ENCODE measurements at regions not wholly inside any gene's neighbourhood (a gene's known extent, or its start where the extent isn't known, plus 50 kb on each side); places are given as distances from the start of the nearest gene placed in this dataset.

DNA sequence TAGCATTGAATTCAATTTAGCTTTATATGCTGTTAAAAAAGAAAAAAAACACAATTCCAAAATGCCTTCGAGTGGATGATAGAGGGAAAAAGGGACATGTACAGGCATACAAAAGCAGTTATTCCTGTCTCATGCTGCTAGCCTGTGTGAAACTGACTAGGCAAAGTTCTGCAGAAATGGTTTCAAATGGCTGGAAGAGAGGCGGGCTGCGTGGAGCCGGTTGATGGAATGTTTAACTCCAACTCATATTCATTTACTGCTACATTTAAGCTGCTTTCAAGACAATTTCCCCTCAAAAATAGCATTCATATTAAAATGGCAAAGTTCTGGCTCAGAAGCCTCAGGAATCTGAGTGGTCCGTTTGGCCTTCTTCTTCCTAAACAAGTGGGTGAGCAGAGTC lies 143.8 kb upstream of the PPARGC1A start:
- no peak for DNase-seq

DNA sequence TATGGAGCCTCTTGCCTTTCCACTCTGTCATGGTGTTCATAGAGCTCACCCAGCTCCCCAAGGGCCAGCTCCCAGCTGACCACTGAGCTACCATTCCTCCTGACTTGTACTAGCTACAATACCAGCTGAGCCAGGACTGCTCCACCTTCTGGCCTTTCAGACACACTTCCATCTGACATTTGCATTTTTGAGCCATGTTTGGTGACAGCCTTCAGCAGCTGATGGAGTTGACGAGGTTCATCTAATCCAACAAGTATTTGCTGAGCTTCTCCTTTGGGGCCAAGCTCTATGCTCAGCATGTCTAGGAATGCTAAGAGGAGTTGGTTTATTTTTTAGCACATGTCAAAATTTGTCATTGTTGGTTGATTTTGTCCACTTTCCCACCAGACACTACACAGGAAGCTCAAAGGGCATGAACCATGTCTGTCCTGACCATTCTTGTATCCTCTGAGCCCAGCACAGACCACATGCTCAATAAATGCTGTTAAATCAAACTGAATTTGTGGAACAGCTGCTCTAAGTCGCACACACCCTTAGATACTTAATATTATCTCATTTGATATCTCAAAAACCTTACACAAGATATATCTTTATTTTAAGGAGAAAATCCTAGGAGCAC lies 142.6 kb upstream of the PPARGC1A start:
- no peak for DNase-seq

DNA sequence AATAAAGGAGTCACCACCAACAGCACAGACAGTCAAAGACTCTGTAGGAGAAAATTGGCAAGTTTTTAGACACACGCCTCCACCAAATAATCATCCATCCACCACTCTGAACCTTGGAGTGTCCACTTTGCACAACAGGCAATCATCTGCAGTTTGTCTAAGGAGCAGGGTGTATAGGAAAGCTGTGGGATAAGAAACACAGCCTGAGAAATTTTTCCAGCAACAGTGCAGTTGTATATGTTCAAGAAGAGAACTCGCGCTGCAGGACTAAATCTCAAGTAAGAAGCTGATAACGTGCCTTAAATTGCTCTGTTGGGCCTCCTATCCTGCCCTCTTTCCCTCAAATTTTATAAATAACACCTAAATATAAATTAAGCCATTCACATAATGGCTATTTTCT lies 136.7 kb upstream of the PPARGC1A start:
- DNase-seq: no peak

DNA sequence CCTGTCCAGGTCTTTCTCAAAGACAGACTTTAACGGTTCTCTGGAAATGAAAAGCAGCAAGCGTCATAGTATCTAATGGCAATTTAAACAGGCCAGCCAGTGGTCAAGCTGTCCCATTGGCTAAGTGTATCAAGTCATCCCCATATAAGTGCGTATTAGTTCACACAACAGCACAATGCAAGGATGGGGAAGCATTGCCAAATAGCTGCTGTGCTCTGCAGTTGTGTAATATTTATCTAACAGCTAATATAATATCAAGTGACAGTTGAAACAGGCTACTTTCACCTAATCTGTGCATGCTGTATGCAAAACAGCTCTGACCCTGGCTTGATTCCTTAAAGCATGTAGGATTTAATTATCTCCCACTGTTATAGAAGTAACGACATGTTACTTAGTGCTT lies 134.8 kb upstream of the PPARGC1A start:
- DNase-seq: no peak

DNA sequence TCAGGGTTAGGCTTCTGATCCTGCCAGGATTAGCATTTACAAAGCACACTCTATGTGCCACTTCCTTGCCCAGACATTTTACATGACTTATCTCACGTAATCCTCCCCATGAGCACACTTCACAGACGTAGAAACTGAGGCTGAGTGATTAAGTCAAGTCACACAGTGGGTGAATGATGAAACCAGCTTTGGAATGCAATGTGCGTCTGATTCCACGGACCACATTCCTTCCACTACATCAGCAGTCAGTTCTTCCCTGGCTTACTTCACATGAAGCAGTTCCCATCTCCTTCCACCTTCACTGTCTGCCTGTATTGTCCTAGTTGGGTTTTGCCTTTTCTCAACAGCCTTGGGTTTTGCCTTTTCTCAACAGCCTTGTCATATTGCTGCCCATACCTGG lies 134.3 kb upstream of the PPARGC1A start:
- DNase-seq: no peak

DNA sequence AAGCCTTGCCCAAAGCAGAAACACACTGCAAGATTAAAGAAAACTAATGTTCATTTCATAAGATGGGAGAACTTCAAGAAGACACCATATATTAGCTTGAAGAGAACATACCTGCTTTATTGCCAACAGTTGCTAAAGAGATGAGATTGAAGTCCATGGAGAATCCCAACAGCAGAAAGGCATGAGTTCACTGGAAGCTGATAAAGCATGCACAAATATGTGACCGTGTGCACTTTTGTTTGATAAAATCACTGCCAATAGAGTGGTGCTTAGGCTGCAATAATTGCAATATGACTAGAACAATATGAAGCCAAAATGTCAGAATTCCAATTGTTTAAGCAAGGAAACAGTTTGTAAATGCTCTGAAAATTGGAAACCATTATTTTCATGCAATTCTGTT lies 125.9 kb upstream of the PPARGC1A start:
- DNase-seq: no peak

DNA sequence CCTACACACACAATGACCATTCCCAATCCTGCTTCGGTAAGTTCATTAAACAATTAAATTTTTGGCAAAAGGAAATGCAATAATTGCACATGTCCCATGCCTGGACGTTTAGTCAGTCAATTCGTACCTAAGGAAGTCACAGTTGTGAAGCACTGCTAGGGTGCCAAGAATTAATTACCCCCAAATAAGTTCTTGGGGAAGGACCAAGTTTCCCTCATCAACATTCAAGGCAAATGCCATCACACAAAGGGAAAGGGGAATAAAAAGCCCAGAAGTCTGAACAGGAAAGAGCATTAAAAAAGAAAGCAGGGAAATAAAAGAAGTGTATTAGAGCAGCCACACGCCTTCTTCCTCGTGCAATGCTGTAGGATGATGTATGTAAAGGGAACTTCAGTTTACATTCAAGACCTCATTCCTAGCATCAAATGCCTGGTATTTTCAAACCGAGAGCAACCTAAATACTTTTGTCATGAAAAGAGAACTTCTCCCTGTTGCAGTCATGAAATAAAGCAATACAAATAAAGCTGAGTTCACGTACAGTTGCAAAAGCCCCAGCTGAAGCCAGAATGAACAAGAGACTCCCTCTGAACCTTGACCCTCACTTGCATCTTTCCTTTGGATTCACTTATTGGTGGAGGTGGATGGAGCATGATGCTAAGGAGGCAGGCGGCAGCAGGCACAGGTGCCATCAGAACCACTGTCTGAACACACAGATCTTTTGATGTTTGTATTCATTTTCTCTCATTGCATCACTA lies 124.0 kb upstream of the PPARGC1A start:
- no peak for DNase-seq

DNA sequence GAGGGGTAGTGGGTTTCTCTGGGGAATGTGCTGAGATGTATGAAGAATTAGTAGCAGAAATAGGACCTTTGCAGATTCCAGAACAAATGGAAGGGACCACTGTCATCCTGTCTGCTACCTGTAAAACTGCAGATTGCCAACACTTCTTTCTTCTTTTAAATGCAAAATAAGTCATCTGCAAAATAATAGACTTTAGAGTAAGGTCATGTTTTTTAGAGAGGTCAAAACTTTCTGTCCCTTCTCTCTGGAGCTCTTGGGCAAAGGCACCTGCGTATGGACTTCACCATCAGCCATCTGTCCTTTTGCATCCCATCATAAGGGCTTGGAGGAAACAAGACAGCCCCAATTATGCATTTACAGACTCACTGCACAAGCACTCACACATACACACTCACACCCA lies 121.1 kb upstream of the PPARGC1A start:
- no peak for DNase-seq

DNA sequence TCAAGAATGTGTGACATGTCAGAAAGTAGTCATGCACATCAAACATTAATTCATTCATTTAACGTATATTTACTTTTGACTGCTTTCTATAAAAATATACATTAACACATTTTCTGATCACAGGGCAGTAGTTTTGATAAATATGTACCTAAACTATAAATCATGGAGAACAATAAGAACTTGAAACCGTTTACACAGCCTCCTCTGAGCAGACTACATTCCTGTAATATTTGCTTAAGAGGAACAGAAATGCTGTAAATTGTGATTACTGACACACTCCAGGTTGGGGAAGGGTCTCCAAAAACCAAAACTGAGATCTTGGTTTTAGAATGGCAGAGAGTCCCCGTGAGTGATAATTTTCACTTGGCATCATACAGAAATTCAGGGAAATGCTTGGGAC lies 120.7 kb upstream of the PPARGC1A start:
- no peak for DNase-seq

DNA sequence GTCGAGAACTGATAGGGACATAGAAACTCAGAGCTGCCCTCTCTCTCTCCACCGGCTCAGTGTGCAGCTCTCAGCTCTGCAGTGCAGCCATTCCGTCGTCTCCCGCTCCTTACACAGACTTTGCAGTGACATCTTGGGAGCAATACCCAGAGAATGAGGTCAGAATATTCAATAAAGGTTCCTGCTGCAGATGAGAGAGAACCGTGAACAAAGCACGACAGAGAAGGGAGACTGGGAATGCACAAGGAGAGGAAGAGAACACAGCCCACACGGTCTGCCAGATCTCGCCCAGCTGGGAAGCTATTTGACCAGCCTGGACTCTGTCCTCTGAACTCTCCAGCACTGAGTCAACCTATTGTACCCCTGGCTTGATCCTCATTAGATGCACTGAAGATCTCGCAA lies 118.0 kb upstream of the PPARGC1A start:
- DNase-seq: no peak

DNA sequence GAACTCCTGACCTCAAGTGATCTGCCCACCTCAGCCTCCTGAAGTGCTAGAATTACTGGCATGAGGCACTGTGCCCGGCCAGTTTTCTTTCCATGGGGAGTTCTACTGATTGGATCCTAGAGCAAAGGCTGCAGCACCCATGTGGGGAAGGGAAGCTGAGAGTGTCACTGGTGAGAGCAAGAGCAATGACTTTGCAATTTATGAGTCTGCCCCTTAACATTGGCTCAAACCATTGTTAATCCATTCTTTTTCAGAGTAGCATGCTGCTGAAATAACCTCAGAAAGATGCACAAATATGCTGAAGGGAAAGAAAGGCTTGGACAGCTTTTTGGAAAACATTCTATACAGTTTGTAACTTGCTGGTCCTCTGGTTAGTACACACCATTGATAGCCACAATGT lies 116.4 kb upstream of the PPARGC1A start:
- DNase-seq: no peak

DNA sequence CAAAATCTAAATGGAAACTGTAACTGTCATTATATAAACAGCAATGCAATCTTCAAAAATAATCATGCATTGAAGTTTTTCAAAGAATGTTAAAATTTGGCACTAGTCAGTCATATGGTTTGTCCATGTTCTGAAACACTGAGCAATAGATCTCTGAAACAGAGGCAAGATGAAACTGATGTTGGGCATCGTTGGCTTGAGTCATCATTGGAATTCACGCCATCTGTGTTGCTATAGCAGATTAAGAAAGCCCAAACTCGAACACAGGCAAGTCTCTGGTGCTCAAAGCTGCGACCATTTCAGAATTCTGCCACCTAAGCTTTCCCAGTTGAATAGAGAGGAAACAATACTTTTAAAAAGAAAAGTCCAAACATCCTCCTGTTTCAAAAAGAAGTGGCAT lies 114.1 kb upstream of the PPARGC1A start:
- DNase-seq: no peak

DNA sequence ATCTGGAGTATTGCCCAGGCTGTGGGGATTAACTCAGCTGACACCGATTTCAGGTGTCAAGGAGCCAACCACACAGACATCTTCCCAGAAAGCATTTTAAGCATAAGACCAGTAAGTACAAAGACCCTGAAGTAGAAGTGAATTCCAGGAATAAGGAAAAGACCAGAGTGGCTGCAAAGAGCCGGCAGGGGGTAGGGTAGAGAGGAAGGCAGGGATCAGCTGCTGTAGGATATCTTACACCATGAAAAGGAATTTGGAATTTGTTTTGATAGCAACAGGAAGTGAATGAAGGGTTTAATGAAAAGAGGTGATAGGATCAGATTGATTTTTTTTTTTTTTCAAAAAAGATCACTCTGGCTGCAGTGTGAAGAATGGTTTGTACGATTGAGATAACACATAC lies 113.6 kb upstream of the PPARGC1A start:
- no peak for DNase-seq

DNA sequence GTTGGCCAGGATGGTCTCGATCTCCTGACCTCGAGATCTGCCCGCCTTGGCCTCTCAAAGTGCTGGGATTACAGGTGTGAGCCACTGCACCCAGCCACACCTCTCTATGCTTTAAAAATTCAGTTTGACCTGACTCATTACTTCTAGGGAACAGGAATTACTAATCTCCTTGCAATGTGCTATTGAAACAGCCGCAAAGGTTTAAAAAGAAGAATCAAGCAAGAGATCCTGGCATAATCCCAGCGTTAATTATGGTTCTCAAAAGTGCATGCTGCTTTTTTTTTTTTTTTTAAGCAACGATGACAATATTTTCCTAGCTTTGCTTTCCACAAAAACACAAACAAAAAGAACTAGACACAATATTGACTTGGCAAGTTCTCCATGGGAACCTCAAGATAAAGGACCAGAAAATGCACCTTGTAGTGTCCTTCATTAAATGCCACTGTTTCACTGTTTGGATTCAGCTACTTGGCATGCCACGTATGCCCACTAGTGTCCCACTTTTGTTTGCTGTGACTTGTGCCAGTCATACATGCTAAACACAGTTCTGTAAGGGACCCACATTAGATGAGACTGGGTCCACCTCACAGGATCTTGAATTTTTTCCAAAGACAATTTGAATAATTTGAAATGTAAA lies 112.6 kb upstream of the PPARGC1A start:
- DNase-seq: no peak

DNA sequence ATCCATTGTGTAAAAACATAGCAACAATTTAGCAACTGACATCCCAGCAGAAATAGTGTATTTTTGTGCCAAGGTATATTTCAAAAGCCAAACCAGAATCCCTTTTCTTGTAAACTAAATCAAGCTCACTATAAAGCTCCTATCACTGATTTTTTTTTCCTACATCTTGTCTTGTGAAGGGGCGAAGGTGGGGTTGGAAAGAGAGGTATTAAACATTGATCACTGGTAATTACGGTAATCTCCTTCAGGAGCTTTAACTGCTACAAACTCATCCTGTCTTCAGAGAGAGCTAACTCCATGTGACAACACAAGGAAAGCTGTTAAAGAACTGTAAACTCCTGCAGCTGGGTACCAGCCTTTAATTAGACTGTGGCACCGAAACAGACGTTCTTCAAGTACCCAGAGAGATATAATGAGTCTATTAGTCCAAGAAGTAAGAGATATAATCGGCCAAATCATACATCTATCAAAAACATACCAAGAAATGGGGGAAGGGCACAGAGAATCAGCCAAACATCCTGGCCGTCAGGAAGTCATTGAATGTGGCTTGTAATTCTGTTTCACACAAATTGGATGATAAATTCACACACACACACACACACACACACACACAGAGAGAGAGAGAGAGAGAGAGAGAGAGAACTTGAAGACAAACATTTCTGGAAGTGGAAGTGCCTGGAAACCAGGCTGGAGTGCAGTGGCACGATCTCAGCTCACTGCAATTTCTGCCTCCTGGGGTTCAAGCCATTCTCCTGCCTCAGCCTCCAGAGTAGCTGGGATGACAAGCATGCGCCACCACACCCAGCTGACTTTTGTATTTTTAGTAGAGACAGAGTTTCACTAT lies 111.9 kb upstream of the PPARGC1A start:
- DNase-seq: no peak

DNA sequence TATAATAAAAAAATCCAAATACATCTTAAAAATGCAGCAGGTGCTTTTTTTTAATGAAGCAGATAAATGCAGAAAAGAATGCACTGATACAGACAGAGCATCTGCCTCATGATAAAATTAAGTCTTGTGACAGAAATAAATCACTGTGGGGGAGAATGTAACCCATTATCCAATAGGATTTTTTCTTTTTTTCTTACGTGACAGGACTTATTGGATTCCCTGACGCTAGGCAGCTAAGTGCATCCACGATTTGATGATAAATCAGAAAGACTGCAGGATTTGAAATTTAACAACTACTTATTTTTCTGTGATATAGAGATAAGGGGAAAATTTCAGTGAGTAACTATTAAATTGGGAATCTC lies 110.6 kb upstream of the PPARGC1A start:
- no peak for DNase-seq

DNA sequence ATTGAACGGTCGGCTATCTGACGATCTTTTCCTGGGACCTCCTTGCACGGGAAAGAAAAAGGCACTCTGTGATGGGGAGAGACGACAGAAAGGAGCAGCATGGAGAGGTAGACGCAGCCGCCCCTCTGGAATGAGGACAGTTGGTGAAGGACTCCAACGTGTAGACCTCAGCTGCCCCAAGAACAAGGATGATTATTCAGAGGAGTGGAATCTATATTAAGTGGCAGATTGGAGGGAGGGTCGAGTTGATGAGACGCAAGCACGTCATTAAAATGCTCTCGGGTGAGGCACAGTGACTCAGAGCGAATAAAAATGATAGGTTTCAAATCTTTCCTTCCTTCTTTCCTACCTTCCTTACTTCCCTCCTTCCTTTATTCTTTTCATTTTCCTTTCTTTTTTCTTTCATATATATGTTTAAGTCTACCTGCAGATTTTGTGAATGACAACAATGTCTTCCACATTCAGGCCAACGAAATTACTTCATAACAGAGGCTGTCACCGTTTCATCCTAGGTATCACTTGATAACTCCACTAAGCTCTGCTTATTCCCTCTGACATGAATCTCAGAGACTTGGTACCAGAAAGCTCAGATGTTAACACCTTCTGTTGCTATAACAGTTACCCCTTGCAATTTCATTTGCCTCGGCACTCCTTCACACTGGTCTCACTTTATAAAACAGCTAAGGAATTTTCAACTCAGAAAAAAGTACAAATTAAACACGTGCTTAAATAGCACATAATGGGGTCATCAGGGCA lies 110.0 kb upstream of the PPARGC1A start:
- no peak for DNase-seq

DNA sequence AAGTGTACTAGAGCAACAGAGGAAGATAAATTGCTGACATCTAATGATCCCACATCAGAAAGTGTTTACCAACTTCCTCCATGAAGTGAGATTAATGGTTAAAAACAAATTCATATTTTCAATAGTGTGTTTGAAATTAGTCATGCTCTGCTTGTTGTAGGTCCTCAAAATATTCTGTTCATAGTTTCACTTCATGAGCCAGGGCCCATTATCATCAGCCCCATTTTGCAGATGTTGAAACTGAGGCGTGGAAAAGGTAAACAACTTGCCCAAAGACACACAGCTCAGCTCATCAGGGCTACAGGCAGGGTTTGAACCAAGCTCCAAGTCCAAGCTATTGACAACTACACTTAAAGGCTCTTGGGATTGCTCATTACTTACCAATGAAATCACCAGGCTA lies 103.5 kb upstream of the PPARGC1A start:
- DNase-seq: no peak

DNA sequence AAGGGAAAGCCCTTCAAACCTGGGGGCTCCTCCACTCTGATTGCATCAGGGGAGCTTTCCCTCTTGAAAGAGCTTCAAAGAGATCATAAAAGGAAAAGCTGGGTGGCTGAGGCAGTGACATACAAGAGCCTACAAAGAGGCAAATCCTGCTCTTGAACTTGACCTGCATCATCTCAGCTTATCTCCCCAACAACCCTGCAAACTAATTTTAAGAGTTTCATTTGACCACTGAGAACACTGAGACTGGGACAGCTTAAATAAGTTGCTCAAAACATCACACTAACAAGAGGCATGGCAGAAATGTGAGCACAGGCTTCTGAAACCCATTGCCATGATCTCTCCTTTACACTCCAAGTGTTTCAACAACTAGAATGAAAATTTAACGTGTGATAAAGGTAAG lies 101.6 kb upstream of the PPARGC1A start:
- DNase-seq: no peak

DNA sequence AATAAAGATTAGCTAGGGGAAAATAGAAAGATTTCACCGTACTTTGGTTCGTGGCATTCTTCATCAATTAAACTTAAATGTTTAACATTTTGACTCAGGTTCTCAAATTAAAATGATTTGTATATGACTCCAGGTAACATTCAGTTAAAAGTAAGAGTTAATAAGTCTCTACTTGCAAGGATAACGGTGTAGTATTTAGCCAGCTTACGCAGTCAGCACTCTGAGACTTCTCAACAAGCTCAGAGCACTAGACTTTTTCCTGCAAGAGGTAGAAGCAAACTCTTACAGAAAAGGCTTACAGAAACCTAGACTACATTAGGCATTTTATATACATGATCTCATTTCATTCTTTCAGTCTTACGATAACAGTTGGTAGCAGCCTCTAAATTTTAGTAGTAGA lies 96.4 kb upstream of the PPARGC1A start:
- DNase-seq: no peak

DNA sequence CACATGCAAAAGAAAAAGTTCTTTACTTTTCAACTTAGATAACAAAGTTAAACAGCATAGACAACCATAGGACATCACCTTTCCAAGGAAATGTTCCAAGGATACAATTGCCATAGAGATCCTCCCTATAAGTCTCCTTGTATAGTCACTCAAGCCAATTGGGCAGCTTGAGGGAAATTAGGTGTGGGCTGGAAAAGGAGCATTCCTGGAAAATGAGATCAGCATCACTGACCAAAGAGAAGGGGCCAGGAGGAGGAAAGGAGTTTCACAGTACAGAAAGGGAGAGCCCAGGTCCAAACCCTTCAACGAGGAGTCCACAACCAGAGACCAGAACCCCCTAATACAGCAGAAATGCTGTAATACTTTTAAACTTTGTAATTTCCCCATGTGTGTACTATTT lies 91.5 kb upstream of the PPARGC1A start:
- DNase-seq: no peak

DNA sequence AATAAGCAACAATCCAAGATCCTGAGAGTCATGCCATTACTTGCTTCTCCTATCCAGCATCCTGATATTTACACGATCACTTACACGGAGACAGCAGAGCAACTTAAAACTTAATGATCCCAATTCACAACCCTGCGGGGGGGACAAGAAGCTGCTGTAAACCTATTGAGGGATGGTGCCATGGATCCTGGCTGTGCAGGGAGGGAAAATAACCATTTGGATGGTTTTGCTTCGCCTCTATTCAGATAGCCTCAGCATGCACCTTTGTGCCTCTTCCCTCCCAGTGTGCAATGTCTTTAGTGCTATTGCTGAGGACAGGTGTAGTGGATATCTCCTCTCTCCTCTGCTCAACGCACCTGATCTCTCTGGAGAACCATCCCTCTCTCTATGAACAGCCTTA lies 89.7 kb upstream of the PPARGC1A start:
- no peak for DNase-seq

DNA sequence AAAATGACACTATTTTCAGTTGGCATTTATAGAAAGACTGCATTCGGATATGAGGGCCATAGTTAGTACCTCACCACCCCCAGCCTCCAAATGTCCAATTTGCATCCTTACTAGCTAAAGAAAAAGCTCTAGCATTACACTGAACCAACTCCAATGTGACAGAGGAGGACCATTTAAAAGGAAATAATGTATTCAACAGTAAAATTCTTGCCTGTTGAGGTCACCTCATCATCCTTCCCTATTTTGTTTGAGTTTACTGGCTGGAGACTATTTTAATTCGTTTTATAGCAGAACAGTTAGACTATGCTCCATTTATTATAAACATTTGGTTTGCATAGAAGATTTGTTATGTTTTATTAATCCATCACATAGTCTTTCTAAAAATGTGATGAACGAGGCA lies 88.2 kb upstream of the PPARGC1A start:
- no peak for DNase-seq

Measured in NCI-H526 (cell line).